ENCODE measurements at regions not wholly inside any gene's neighbourhood (a gene's known extent, or its start where the extent isn't known, plus 50 kb on each side); places are given as distances from the start of the nearest gene placed in this dataset.

DNA sequence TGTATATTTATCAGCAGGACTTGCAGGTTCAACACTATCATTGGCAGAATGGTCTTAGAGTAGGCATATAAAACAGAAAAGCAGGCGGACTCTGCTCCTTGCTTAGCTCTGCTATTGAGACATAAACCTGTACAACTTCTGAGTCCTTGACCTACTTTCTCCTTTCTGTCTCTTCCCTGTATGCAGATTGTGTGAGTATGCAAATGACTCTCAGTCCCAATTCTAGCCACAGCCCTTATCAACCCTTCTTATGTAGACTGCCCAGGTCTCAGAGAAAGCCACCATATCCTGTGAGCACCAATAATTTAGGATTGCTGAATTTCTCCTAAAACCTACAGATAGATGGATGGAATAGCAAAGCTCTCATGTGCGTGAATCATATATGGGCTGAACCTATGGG is 367.6 kb upstream of the DDI1 start:
- DNase-seq (ENCODE audit: low spot score), result no peak

DNA sequence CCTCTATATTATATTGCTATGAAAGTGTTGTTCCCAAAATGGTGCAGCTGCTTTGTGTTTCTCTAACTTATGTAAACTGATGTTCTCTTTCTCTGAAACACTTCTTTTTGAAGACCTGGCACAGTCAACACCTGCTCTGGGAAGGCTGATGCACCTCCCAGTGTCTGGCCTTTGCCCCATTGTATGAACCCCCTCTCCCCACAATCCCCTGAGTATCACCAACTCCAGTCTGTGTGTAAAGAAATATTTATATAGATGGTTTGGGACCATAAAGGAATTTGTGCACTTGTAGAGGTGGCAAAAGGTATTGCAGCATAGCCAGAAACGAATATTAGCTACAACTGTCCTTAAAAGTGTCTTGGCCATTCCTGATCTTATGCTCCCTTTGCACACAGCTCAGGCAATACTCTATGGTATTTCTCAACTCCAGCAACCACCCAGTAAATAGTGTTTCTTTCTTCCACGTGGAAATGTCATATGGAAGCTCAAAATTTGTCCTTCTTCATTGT is 365.2 kb upstream of the DDI1 start:
- no peak for DNase-seq (ENCODE audit: low spot score)

DNA sequence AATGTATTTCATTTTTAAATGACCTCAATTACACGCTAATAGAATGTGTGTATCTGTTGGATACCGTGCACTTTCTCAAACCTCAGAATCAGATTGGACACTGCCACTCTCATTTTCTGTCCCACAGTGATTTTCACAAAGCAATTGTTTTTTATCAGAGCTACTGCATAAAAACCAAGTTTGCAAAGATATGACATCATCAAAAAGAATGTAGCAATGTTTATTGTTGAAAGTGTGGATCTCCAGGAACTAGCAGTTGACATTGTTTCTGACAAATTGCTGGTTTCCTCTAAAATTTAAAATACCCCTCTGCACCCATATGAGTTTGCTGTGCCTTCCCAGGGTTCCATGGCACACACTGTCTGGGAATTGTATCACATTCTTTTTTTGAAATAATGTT is 362.7 kb upstream of the DDI1 start:
- no peak for DNase-seq (ENCODE audit: low spot score)

DNA sequence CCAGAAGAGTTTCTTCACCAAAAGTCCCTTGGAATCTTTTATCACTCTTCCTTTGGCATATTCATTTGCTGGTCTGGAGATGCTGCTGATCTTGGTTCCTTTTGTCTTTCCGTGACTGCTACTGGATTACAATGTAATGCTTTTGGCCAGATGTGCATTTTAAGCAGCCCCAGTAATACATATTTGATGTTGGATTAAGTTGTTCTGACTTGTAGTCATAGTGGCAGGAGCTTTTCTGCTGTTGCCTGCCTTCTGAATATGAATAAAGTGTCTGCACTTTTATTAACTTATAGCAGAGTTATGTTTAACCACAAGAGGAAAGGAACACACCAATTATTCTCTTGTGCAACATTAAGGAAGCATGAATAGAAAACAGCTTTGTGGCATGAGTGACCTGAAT is 360.0 kb upstream of the DDI1 start:
- DNase-seq (ENCODE audit: low spot score), result no peak

DNA sequence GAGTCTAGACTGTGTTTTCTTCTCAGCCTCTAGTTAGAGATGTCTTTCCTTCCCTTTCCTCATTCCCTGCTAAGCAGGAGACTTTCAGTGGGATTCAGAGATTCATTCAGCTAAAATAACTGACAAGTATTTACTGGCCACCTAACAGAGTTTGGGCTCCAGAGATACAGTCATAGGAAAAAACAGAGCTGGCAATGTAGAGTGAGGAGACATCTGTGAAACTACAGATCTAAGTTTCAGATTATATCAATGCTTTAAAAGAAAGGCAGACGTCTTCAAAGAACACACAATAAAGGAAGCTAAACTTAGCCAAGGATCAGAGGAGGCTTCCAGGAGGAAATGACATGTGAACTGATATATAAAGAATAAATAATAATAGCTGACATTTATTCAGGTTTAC is 355.6 kb upstream of the DDI1 start:
- no peak for DNase-seq (ENCODE audit: low spot score)

DNA sequence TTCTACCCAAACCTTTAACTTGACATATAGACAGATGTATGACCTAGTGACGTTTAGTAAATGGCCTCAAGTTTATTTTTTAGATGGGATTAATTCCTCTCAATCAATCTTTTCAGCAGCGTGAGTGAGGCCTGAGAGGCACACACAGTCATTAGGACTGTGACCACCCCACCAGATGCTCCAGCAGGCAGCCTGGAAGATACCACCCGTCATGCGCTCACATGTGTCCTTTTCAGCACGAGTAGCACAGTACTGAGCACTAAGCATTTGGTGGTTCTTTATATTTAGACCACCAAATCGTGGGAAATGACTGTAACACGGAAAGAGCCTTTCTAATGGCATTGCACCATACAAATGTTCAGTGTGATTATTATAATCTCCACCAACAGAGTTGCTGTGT is 354.6 kb upstream of the DDI1 start:
- no peak for DNase-seq (ENCODE audit: low spot score)

DNA sequence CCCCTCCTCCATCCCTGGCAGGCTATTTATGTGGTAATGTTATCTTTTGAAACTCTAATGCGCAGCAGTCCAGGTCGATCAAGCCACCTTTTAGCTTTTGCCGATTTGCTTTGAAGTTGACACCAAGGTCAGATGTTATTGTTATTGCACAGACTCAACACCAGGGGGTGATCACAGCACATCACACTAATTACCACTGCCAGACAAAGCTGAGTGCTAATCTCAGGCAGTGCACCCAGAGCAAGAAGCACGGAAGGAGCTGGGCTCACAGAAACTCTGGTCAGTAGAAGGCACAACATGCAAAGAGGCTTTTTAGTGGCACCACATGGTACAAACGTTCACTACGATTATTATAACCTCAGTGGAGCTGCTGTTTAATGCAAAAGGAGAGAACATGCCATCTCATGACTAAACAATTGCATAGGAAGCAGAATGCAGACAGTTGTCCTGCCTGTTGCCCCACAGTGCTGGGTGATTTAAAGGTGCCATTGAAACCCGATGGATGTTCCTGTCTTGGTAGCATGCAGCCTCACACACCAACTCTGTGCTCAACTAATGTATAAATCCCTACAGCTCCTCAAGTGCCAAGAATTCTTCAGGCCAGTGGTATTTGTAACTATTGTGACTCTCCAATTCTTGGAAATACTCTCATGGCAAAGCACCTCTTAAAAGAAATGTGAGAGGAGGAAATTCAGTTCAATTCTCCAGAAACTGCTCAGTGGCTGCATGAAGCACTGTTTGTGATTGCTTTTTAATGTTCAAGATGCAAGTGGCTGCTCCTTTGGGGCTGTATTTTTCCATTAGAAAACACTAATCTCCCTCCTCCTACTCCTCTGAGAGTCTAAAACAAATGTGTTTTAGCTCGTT is 353.9 kb upstream of the DDI1 start:
- DNase-seq (ENCODE audit: low spot score), result peak; percentile 76

DNA sequence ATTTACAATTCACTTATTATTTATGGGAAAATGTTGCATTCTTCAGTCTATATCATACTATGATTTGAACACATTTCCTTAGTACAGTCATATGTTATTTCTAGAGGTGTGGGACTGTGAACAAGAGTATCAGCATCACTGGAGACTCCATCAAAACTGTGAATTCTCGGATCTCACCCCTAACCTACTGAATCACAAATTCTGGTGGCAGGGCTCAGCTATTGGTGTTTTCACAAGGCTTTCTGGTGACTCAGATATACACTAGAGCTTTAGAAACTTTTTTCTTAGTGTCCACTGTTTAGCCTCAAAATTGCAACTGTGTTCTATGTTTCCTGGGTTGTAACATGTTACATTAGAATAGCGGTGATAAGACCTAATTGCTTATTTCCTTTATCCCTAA is 352.9 kb upstream of the DDI1 start:
- DNase-seq (ENCODE audit: low spot score), result no peak

DNA sequence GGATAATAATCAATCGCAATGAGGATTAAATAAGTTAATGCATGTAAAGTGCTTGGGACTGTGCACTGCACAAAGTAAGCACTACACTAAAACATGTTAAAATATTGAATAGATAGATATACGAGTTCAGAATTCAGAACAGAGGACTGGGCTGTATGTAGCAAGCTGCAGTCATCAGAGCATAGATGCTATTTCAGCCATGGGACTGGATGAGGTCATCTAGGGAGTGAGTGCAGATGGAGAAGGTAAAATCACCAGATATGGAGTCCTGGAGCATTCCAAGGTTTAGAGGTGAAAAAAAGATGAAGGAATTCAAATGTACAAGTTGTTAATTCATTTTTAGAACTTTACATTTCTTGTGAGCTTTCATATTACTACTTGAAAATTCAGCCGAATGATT is 347.5 kb upstream of the DDI1 start:
- DNase-seq (ENCODE audit: low spot score), result no peak

DNA sequence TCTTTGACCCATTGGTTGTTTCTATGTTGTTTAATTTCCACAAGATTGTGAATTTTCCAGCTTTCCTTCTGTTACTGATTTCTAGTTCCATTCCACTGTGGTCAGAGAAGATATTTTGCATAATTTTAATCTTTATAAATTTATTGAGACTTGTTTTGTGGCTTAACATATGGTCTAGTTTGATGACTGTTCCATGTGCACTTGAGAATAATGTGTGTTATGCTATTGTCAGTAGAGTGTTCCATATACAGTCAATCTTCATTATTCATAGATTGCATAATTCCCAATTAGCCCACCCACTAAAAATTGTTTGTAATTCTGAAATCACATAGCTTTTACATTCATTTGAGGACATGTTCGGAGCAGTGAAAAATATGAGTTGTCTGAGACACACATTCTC is 346.1 kb upstream of the DDI1 start:
- DNase-seq (ENCODE audit: low spot score), result no peak

DNA sequence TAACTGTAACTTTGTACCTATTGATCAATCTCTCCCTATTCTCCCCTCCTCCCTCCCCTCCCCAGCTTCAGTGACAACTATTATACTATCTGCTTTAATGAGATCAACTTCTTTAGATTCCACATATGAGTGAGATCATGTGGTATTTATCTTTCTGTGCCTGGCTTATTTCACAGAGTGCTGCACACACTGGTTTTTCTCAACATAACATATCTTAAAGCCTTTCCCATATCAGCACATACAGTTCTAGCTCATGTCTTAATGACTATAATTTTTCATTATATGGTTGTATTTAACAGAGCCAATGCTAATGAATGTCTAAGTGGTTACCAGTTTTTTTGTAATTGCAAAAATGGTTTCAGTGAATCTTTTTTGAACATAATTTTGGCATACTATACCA is 340.3 kb upstream of the DDI1 start:
- DNase-seq (ENCODE audit: low spot score), result no peak

DNA sequence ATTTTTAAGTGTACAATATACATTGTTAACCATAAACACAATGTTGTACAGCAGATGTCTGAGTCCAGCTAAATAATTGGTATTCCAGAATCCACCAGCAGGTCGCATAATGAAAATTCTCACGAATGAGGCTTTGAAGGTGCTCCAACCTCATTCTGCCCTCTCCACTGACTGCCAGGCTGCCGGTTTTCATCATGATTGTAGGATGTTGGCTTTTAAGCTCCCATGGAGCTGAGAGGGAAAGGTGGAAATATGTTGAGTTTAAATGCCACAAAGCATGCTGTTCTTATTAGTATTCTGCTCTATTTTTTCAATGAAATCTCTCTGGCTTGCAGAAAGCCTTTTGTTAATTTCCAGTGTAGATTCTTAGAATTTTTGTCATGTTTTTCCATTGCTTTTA is 337.2 kb upstream of the DDI1 start:
- no peak for DNase-seq (ENCODE audit: low spot score)

DNA sequence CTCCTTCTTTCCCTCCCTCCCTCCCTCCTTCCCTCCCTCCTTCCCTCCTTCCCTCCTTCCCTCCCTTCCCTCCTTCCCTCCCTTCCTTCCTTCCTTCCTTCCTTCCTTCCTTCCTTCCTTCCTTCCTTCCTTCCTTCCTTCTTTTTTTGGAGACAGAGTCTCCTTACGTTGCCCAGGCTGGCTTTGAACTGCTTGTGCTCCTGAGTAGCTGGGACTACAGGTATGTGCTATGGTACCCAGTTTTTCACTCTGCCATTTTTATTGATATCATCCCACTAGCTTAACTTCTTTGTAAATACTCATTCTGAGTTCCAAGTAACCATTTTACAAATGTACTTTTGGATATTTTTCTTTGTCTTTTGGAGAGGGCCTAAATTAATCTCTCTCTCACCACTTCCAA is 336.8 kb upstream of the DDI1 start:
- DNase-seq (ENCODE audit: low spot score), result no peak

DNA sequence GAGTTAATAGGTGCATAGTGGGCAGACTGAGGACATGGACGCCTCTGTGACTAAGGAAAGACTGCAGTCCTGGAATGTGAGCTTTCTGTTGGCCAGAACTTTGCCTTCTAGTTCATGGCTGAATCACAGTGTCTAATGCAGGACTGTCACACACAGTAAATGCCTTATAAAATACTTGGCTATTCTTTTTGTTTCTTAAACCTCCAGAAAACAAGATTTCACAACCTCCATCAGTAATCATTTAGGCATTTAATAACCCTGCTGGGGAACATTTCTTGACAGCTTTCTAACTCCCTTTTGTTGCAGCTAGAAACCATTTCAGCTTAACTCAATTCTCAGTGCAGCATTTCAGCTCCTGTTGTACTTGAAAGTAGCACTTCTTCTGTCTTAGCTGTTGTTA is 335.8 kb upstream of the DDI1 start:
- no peak for DNase-seq (ENCODE audit: low spot score)

DNA sequence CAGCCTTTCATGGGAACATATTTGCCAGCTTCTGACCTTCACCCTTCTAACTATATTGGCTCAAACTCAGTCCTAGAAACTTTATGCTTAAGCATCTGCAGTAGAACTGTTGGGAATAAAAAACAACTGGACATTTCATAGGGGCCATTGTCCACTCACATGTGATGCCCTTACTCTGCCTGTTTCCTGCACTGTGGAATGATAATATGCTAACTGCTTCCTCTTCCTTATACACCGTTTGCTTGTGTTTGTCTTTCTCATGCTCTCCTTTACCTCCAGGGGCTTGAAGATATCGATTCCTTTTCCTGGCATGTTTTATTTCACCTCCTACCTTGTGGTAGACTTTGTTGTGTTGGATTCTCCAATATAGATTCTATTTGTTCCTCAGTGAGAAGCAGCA is 333.0 kb upstream of the DDI1 start:
- no peak for DNase-seq (ENCODE audit: low spot score)

DNA sequence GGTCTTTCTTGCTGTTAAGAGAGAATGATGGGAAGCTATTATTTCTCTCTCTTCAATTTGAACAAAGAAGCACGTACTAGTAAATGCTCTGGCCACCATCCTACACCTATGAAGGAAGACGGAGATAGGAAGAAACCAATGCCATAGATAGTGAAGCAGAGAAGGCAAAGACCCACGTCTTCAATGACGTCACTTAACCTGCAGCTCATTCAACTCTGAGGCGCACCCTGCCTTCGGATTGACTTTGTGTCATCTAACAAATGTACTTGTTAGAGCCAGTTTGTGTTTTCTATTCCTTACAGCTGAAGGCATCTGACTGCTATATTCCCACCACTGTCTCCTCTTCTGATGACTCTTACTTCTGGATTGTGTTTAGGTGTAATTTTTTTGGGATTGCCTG is 332.5 kb upstream of the DDI1 start:
- no peak for DNase-seq (ENCODE audit: low spot score)

DNA sequence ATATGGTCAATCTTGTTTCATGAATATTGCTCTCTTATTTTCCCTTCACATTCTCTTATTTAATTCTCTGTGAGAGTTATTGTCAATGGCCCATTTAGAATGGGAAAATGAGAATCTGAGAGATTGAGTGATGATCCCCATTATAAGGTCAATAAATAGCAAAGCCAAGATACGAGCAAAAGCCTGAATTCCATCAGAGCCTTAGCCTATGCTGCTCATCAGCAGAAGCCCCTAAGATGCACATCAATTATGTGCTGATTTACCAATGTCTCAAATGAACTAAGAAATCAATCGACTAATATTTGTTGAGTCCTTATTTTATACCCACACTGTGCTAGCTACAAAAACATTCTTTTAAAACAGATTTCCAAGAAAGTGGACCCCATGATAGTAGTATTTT is 330.8 kb upstream of the DDI1 start:
- no peak for DNase-seq (ENCODE audit: low spot score)

DNA sequence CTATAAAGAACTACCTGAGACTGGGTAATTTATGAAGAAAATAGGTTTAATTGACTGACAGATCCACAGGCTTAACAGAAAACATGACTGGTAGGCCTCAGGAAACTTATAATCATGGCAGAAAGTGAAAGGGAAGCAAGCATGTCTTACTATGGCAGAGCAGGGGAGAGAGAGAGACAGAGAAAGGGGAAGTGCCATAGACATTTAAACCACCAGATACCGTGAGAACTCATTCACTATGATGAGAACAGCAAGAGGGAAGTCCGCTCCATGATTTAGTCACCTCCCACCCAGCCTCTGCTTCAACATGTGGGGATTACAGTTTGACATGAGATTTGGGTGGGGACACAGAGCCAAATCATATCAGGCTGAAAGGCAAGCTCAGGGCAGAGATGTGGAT is 327.1 kb upstream of the DDI1 start:
- DNase-seq (ENCODE audit: low spot score), result no peak

DNA sequence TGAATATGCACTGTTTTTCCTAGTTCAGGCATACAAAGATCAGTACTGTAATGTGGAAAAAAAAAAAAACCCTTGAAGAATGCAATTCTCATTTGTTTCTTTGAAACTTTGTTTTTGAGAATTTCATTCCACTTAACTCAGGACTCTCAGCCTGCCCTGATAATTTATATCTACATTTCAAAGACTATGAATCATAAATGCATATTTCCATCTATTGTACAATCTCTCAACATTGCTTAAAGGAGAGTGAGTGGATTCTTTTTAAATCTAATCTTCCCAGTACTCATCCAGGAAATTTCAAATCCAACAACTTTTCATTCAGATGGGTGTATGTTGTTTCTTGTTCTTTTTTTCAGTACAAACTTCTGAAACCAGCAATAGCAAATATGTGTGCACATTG is 322.2 kb upstream of the DDI1 start:
- DNase-seq (ENCODE audit: low spot score), result no peak

DNA sequence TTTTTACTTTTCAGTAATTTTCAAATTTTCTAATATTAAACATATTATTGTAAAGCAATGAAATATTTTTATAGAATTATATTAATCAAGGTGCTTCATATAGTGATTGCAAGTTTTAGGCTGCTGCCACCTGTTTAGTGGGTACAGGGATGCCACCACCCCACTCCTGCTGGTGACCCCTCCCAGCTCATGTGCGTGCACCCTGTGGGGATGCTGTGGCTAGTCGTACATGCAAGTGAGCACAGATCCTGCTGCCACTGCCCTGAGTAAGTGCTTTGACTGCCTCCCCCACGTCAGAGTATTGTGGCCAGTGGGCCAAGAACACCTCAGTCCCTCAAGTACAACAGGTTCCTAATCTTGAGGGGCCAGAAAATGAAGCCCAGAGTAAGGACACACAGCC is 320.1 kb upstream of the DDI1 start:
- DNase-seq (ENCODE audit: low spot score), result no peak

DNA sequence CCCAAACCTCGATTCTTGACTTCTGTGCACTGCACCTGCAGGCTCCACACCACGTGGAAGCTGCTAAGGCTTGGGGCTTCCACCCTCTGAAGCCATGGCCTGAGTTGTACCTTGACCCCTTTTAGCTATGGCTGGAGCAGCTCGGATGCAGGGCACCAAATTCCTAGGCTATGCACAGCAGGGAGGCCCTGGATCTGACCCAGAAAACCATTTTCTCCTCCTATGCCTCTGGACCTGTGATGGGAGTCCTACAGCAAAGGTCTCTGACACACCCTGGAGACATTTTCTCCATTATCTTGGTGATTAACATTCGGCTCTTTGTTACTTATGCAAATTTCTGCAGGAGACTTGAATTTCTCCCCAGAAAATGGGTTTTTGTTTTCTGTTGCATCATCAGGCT is 309.2 kb upstream of the DDI1 start:
- DNase-seq (ENCODE audit: low spot score), result no peak

DNA sequence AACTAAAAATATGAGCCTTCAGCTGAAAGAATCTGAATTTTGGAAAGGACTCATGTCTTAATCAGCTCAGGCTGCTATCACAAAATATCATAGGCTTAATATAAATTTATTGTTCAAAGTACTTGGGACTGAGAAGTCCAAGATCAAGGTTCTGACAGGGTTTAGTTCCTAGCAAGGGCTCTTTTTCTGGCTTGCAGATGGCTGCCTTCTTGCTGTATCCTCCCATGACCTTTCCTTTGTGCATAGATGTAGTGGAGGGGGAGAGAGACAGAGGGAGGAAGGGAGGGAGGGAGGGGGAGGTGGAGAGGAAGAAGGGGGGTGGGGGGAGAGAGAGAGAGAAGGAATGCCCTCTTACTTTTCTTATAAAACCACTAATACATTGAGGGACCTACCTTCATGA is 306.8 kb upstream of the DDI1 start:
- no peak for DNase-seq (ENCODE audit: low spot score)

DNA sequence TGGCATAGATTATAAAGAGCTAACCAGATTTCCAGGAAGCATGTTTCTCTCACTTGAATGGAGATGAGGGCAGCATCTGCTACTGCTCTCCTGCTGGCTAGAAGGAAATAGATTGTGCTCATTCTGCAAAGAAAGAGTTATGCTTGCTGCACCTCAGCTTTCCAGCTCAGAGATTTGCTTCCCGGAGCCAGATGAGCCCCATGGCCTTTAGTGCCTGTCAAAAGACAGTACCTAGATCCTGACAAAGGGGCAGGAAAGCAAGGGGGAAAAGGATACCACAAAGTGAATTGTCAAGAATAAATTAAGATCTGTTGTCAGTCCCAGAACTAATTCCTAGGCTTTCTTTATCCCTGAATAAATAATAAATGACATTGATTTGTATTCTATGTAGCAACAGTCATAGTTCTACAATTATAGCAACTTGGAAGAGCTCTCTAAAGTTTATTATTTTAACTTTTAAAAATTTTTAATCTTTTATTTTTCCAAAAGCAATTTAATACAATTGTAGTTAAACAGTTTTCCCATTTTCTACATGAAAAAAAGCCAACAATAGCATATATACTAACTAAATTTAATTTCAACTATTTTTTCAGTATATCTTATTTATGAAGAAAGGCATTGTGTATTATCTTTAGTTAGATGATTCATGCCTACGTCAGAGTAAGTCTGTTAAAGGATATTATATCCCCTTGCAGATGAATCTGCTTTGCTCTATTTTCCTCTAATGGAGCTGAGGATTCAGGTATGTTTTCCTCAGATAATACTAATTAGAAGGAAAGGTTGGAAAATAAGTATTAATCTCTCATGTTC is 306.1 kb upstream of the DDI1 start:
- DNase-seq (ENCODE audit: low spot score), result no peak

Data from iPS-NIHi11 (cell line).